ENCODE measurements at regions not wholly inside any gene's neighbourhood (a gene's known extent, or its start where the extent isn't known, plus 50 kb on each side); places are given as distances from the start of the nearest gene placed in this dataset.

- no peak for TF ChIP-seq CTCF (IDR thresholded peaks at IDR 0.05; ENCODE audit: control extremely low read depth, extremely low read depth, low read depth, missing control alignments)
- DNase-seq (ENCODE audit: extremely low spot score): no peak
- CTCF ChIA-PET: interaction anchor here (1.0 kb wide), 1 partner anchor 30 kb away, joined by 3 read pairs; no protein-coding TSS in a partner anchor
- POLR2A ChIA-PET: no interaction called here
These were observed 410.5 kb downstream of the LMO4 start for GRCh38 chr1:87739141-87739540.

- CTCF ChIA-PET: no interaction called here
- POLR2A ChIA-PET: no interaction called here
- no peak for DNase-seq (ENCODE audit: extremely low spot score)
- TF ChIP-seq CTCF (IDR thresholded peaks at IDR 0.05; ENCODE audit: control extremely low read depth, extremely low read depth, low read depth, missing control alignments): no peak
These were observed 411.0 kb downstream of the LMO4 start for GRCh38 chr1:87739704-87740103.

GRCh38 chr1:87743256-87743655 lies 414.6 kb downstream of the LMO4 start:
- DNase-seq (ENCODE audit: extremely low spot score): no peak
- POLR2A ChIA-PET: no interaction called here
- no peak for TF ChIP-seq CTCF (IDR thresholded peaks at IDR 0.05; ENCODE audit: control extremely low read depth, extremely low read depth, low read depth, missing control alignments)
- CTCF ChIA-PET: interaction anchor here (0.8 to 1.1 kb wide), 3 partner anchors 9 to 18 kb away, joined by 3 to 4 read pairs (median 3); no protein-coding TSS in a partner anchor

- ChIA-PET CTCF (no interaction called here), POLR2A (no interaction called here)
- no peak for TF ChIP-seq CTCF (IDR thresholded peaks at IDR 0.05; ENCODE audit: control extremely low read depth, extremely low read depth, low read depth, missing control alignments)
- no peak for DNase-seq (ENCODE audit: extremely low spot score)
These were observed 415.4 kb downstream of the LMO4 start for GRCh38 chr1:87744056-87744455.

GRCh38 chr1:87744763-87745162 lies 416.1 kb downstream of the LMO4 start:
- CTCF ChIA-PET: no interaction called here

GRCh38 chr1:87753366-87753765 lies 424.7 kb downstream of the LMO4 start:
- ChIA-PET POLR2A (no interaction called here), CTCF (interaction anchor here (1.1 kb wide), 1 partner anchor 9 kb away, joined by 3 read pairs; no protein-coding TSS in a partner anchor)
- DNase-seq (ENCODE audit: extremely low spot score): no peak
- TF ChIP-seq CTCF (IDR thresholded peaks at IDR 0.05; ENCODE audit: control extremely low read depth, extremely low read depth, low read depth, missing control alignments): no peak

More at GRCh38 chr1:87744763-87745162, 416.1 kb downstream of the LMO4 start:
- no peak for DNase-seq (ENCODE audit: extremely low spot score)
- no peak for TF ChIP-seq CTCF (IDR thresholded peaks at IDR 0.05; ENCODE audit: control extremely low read depth, extremely low read depth, low read depth, missing control alignments)
- POLR2A ChIA-PET: no interaction called here

GRCh38 chr1:87754139-87754538 lies 425.5 kb downstream of the LMO4 start:
- ChIA-PET CTCF (interaction anchor here (0.8 to 1.7 kb wide), 3 partner anchors 8 to 18 kb away, joined by 3 to 5 read pairs (median 4); no protein-coding TSS in a partner anchor), POLR2A (no interaction called here)
- DNase-seq (ENCODE audit: extremely low spot score): no peak
- TF ChIP-seq CTCF (IDR thresholded peaks at IDR 0.05; ENCODE audit: control extremely low read depth, extremely low read depth, low read depth, missing control alignments): no peak

Data from GM10248 (cell line).